ENCODE measurements at regions not wholly inside any gene's neighbourhood (a gene's known extent, or its start where the extent isn't known, plus 50 kb on each side); places are given as distances from the start of the nearest gene placed in this dataset.

- DNase-seq (ENCODE audit: low read depth in 1 of 2, low spot score in 1 of 2): no peak
Observed at GRCh38 chr16:87077750-87078127, 239.5 kb downstream of the C16orf95 start.

GRCh38 chr16:87080571-87081167, 236.5 kb downstream of the C16orf95 start:
- no peak for DNase-seq (ENCODE audit: low read depth in 1 of 2, low spot score in 1 of 2)

GRCh38 chr16:87085441-87085840, 231.8 kb downstream of the C16orf95 start:
- DNase-seq (ENCODE audit: low read depth in 1 of 2, low spot score in 1 of 2): no peak

- DNase-seq (ENCODE audit: low read depth in 1 of 2, low spot score in 1 of 2): no peak
Observed at GRCh38 chr16:87086156-87086555, 231.0 kb downstream of the C16orf95 start.

- no peak for DNase-seq (ENCODE audit: low read depth in 1 of 2, low spot score in 1 of 2)
Observed at GRCh38 chr16:87086575-87086974, 230.6 kb downstream of the C16orf95 start.

GRCh38 chr16:87092958-87093357, 224.2 kb downstream of the C16orf95 start:
- DNase-seq (ENCODE audit: low read depth in 1 of 2, low spot score in 1 of 2): no peak

- no peak for DNase-seq (ENCODE audit: low read depth in 1 of 2, low spot score in 1 of 2)
Observed at GRCh38 chr16:87093804-87094555, 223.2 kb downstream of the C16orf95 start.

- DNase-seq (ENCODE audit: low read depth in 1 of 2, low spot score in 1 of 2): no peak
Observed at GRCh38 chr16:87094556-87094865, 222.7 kb downstream of the C16orf95 start.

- no peak for DNase-seq (ENCODE audit: low read depth in 1 of 2, low spot score in 1 of 2)
Observed at GRCh38 chr16:87095271-87095670, 221.9 kb downstream of the C16orf95 start.

- no peak for DNase-seq (ENCODE audit: low read depth in 1 of 2, low spot score in 1 of 2)
Observed at GRCh38 chr16:87096746-87097333, 220.4 kb downstream of the C16orf95 start.

GRCh38 chr16:87098361-87098760, 218.8 kb downstream of the C16orf95 start:
- DNase-seq (ENCODE audit: low read depth in 1 of 2, low spot score in 1 of 2): no peak

GRCh38 chr16:87098976-87099720, 218.0 kb downstream of the C16orf95 start:
- DNase-seq (ENCODE audit: low read depth in 1 of 2, low spot score in 1 of 2): no peak

GRCh38 chr16:87100306-87101058, 216.7 kb downstream of the C16orf95 start:
- DNase-seq (ENCODE audit: low read depth in 1 of 2, low spot score in 1 of 2): no peak

GRCh38 chr16:87101903-87102302, 215.3 kb downstream of the C16orf95 start:
- DNase-seq (ENCODE audit: low read depth in 1 of 2, low spot score in 1 of 2): no peak

- DNase-seq (ENCODE audit: low read depth in 1 of 2, low spot score in 1 of 2): no peak
Observed at GRCh38 chr16:87107201-87107600, 210.0 kb downstream of the C16orf95 start.

- DNase-seq (ENCODE audit: low read depth in 1 of 2, low spot score in 1 of 2): no peak
Observed at GRCh38 chr16:87108278-87108677, 208.9 kb downstream of the C16orf95 start.

GRCh38 chr16:87108941-87109340, 208.3 kb downstream of the C16orf95 start:
- DNase-seq (ENCODE audit: low read depth in 1 of 2, low spot score in 1 of 2): no peak

- no peak for DNase-seq (ENCODE audit: low read depth in 1 of 2, low spot score in 1 of 2)
Observed at GRCh38 chr16:87114832-87115231, 202.4 kb downstream of the C16orf95 start.

- DNase-seq (ENCODE audit: low read depth in 1 of 2, low spot score in 1 of 2): no peak
Observed at GRCh38 chr16:87115646-87116045, 201.5 kb downstream of the C16orf95 start.

GRCh38 chr16:87117936-87118335, 199.3 kb downstream of the C16orf95 start:
- no peak for DNase-seq (ENCODE audit: low read depth in 1 of 2, low spot score in 1 of 2)

- no peak for DNase-seq (ENCODE audit: low read depth in 1 of 2, low spot score in 1 of 2)
Observed at GRCh38 chr16:87119168-87119567, 198.0 kb downstream of the C16orf95 start.
